ENCODE measurements at regions not wholly inside any gene's neighbourhood (a gene's known extent, or its start where the extent isn't known, plus 50 kb on each side); places are given as distances from the start of the nearest gene placed in this dataset.

DNA sequence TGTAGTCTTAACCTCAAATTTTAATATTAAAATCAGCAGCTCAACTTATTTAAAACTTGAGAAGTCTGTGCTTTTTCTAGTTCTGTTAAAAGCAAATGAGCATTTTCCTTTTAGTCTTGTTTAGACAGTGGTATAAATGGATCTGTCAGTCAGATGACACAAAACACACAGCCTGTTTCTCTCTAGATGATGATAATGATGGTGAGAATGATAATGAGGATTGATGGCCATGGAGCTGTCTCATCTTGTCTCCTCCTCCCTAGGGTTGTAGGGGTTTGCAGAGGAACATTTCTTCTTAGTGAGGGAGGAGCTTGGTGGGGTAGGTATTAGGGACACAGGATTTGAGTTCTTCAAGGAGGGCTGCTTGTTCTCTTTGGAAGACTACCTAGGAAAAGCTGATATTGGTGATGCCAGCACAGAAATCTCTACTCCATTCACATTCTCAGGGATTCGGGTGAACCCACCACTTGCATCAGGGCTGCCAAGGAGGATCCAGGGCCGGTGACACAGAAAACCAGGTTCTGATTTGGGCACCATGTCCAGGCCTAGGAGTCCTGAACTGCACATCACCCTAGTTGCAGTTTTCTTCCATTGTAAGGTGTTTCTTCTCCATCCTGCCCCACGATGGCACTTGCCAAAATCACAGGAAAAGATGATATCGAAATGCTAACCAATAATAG lies 147.6 kb downstream of the RHOU start:
- TF ChIP-seq BHLHE40 (IDR thresholded peaks at IDR 0.05; ENCODE audit: borderline replicate concordance) = no peak
- no peak for TF ChIP-seq ZNF384 (IDR thresholded peaks at IDR 0.05)
- no peak for TF ChIP-seq FOXM1 (IDR thresholded peaks at IDR 0.05; ENCODE audit: borderline replicate concordance)
- TF ChIP-seq LEF1 (IDR thresholded peaks at IDR 0.05; ENCODE audit: borderline replicate concordance) = no peak
- TF ChIP-seq SP1 (IDR thresholded peaks at IDR 0.05) = no peak
- TF ChIP-seq L3MBTL2 (conservative IDR thresholded peaks at IDR 0.05) = no peak
- no peak for TF ChIP-seq FOXA1 (IDR thresholded peaks at IDR 0.05)
- TF ChIP-seq, protein P1, sequence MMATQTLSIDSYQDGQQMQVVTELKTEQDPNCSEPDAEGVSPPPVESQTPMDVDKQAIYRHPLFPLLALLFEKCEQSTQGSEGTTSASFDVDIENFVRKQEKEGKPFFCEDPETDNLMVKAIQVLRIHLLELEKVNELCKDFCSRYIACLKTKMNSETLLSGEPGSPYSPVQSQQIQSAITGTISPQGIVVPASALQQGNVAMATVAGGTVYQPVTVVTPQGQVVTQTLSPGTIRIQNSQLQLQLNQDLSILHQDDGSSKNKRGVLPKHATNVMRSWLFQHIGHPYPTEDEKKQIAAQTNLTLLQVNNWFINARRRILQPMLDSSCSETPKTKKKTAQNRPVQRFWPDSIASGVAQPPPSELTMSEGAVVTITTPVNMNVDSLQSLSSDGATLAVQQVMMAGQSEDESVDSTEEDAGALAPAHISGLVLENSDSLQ (IDR thresholded peaks at IDR 0.05) = no peak
- no peak for TF ChIP-seq ARNT (IDR thresholded peaks at IDR 0.05)
